Activated CD4-positive, alpha-beta memory T cell treated with anti-CD3 and anti-CD28 coated beads for 36 hours (primary cell): ENCODE measurements at regions not wholly inside any gene's neighbourhood (a gene's known extent, or its start where the extent isn't known, plus 50 kb on each side); places are given as distances from the start of the nearest gene placed in this dataset.

Experiments used
- CTCF ChIA-PET: fragments of 350-600 bp; sonication (Branson Sonifier 250); formaldehyde crosslinking; loops from one replicate; lab custom pipeline; 2021; ENCODE audit warnings: antibody characterized with exemption, inconsistent platforms; lab: Charles Lee
- POLR2A ChIA-PET: fragments of 350-600 bp; sonication (Branson Sonifier 250); formaldehyde crosslinking; loops from one replicate; lab custom pipeline; 2021; ENCODE audit warnings: antibody characterized with exemption; lab: Charles Lee
- DNase-seq: peaks from one replicate; pipeline ENCODE4 v3.0.0-alpha.2; 2020
- H3K27ac Mint-ChIP-seq: one replicate; pipeline ENCODE4 v1.8.0; 2021; ENCODE audit warnings: mixed read lengths
- H3K27me3 Mint-ChIP-seq: one replicate; pipeline ENCODE4 v1.8.0; 2021; ENCODE audit warnings: mixed read lengths
- H3K36me3 Mint-ChIP-seq: one replicate; pipeline ENCODE4 v1.8.0; 2021; ENCODE audit warnings: mixed read lengths
- H3K4me1 Mint-ChIP-seq: one replicate; pipeline ENCODE4 v1.8.0; 2021; ENCODE audit warnings: low read depth, mixed read lengths
- H3K4me3 Mint-ChIP-seq: one replicate; pipeline ENCODE4 v1.8.0; 2021; ENCODE audit warnings: mild to moderate bottlenecking, mixed read lengths
- H3K9me3 Mint-ChIP-seq: one replicate; pipeline ENCODE4 v1.8.0; 2021; ENCODE audit warnings: mixed read lengths
- intact Hi-C: fragments of 100-400 bp; cut with micrococcal nuclease; formaldehyde crosslinking; loops from one replicate; pipeline ENCODE4 v1.15.1; 2023

- CTCF ChIA-PET: no interaction called here
- intact Hi-C loops: no loop called here
- Mint-ChIP-seq H3K9me3 (no peaks in the 10 kb centered on the region), H3K27ac (no peak overlapping the region), H3K27me3 (no peaks in the 10 kb centered on the region), H3K36me3 (no peaks in the 10 kb centered on the region), H3K4me3 (no peak overlapping the region), H3K4me1 (no peaks in the 10 kb centered on the region)
- POLR2A ChIA-PET: no interaction called here
- no peak for DNase-seq
Observed at GRCh38 chr18:44502221-44502620, 178.5 kb upstream of the SETBP1 start.

- H3K27me3 Mint-ChIP-seq: no peaks in the 10 kb centered on the region
- H3K27ac Mint-ChIP-seq: no peak overlapping the region
- no peaks in the 10 kb centered on the region for H3K9me3 Mint-ChIP-seq
- H3K4me3 Mint-ChIP-seq: no peak overlapping the region
- no peaks in the 10 kb centered on the region for H3K36me3 Mint-ChIP-seq
- intact Hi-C loops: no loop called here
- no peak for DNase-seq
- CTCF ChIA-PET: no interaction called here
- H3K4me1 Mint-ChIP-seq: no peaks in the 10 kb centered on the region
- POLR2A ChIA-PET: no interaction called here
Observed at GRCh38 chr18:44502790-44503189, 177.9 kb upstream of the SETBP1 start.

GRCh38 chr18:44503854-44504253 lies 176.8 kb upstream of the SETBP1 start:
- H3K36me3 Mint-ChIP-seq: no peaks in the 10 kb centered on the region
- H3K9me3 Mint-ChIP-seq: no peaks in the 10 kb centered on the region
- H3K27me3 Mint-ChIP-seq: no peaks in the 10 kb centered on the region
- no peaks in the 10 kb centered on the region for H3K4me1 Mint-ChIP-seq
- no peak for DNase-seq
- no peak overlapping the region for H3K4me3 Mint-ChIP-seq
- CTCF ChIA-PET: no interaction called here
- intact Hi-C loops: no loop called here
- POLR2A ChIA-PET: no interaction called here
- no peak overlapping the region for H3K27ac Mint-ChIP-seq

GRCh38 chr18:44507729-44508325 lies 172.9 kb upstream of the SETBP1 start:
- no peaks in the 10 kb centered on the region for H3K4me1 Mint-ChIP-seq
- CTCF ChIA-PET: no interaction called here
- POLR2A ChIA-PET: no interaction called here
- H3K9me3 Mint-ChIP-seq: no peaks in the 10 kb centered on the region
- intact Hi-C loops: no loop called here
- H3K36me3 Mint-ChIP-seq: no peaks in the 10 kb centered on the region
- no peak overlapping the region for H3K4me3 Mint-ChIP-seq
- no peak overlapping the region for H3K27ac Mint-ChIP-seq
- H3K27me3 Mint-ChIP-seq: no peaks in the 10 kb centered on the region
- no peak for DNase-seq

- no peaks in the 10 kb centered on the region for H3K36me3 Mint-ChIP-seq
- no peaks in the 10 kb centered on the region for H3K27me3 Mint-ChIP-seq
- intact Hi-C loops: no loop called here
- ChIA-PET CTCF (no interaction called here), POLR2A (no interaction called here)
- no peaks in the 10 kb centered on the region for H3K4me1 Mint-ChIP-seq
- no peak overlapping the region for H3K4me3 Mint-ChIP-seq
- DNase-seq: no peak
- H3K9me3 Mint-ChIP-seq: no peaks in the 10 kb centered on the region
- H3K27ac Mint-ChIP-seq: no peak overlapping the region
Observed at GRCh38 chr18:44508474-44508873, 172.2 kb upstream of the SETBP1 start.

- no peak overlapping the region for H3K4me3 Mint-ChIP-seq
- ChIA-PET CTCF (no interaction called here), POLR2A (no interaction called here)
- intact Hi-C loops: no loop called here
- H3K9me3 Mint-ChIP-seq: no peaks in the 10 kb centered on the region
- H3K36me3 Mint-ChIP-seq: no peaks in the 10 kb centered on the region
- H3K27me3 Mint-ChIP-seq: no peaks in the 10 kb centered on the region
- H3K27ac Mint-ChIP-seq: no peak overlapping the region
- H3K4me1 Mint-ChIP-seq: no peaks in the 10 kb centered on the region
- no peak for DNase-seq
Observed at GRCh38 chr18:44509048-44509447, 171.6 kb upstream of the SETBP1 start.

GRCh38 chr18:44510390-44510789 lies 170.3 kb upstream of the SETBP1 start:
- Mint-ChIP-seq H3K9me3 (no peaks in the 10 kb centered on the region), H3K27me3 (no peaks in the 10 kb centered on the region), H3K4me3 (no peak overlapping the region), H3K36me3 (no peaks in the 10 kb centered on the region), H3K27ac (no peak overlapping the region), H3K4me1 (no peaks in the 10 kb centered on the region)
- intact Hi-C loops: no loop called here
- ChIA-PET POLR2A (no interaction called here), CTCF (no interaction called here)
- DNase-seq: no peak

GRCh38 chr18:44513233-44513632 lies 167.5 kb upstream of the SETBP1 start:
- Mint-ChIP-seq H3K36me3 (no peaks in the 10 kb centered on the region), H3K9me3 (no peaks in the 10 kb centered on the region), H3K4me1 (no peaks in the 10 kb centered on the region), H3K27ac (no peak overlapping the region), H3K4me3 (no peak overlapping the region), H3K27me3 (no peaks in the 10 kb centered on the region)
- no peak for DNase-seq
- POLR2A ChIA-PET: no interaction called here
- CTCF ChIA-PET: no interaction called here
- intact Hi-C loops: no loop called here

- Mint-ChIP-seq H3K4me1 (no peaks in the 10 kb centered on the region), H3K36me3 (no peaks in the 10 kb centered on the region), H3K9me3 (no peaks in the 10 kb centered on the region), H3K27ac (no peak overlapping the region), H3K4me3 (no peak overlapping the region), H3K27me3 (no peaks in the 10 kb centered on the region)
- no peak for DNase-seq
- intact Hi-C loops: no loop called here
- ChIA-PET CTCF (no interaction called here), POLR2A (no interaction called here)
Observed at GRCh38 chr18:44514106-44514505, 166.6 kb upstream of the SETBP1 start.

GRCh38 chr18:44514766-44515165 lies 165.9 kb upstream of the SETBP1 start:
- no peaks in the 10 kb centered on the region for H3K9me3 Mint-ChIP-seq
- CTCF ChIA-PET: no interaction called here
- H3K4me3 Mint-ChIP-seq: no peak overlapping the region
- no peak overlapping the region for H3K27ac Mint-ChIP-seq
- DNase-seq: no peak
- no peaks in the 10 kb centered on the region for H3K4me1 Mint-ChIP-seq
- no peaks in the 10 kb centered on the region for H3K27me3 Mint-ChIP-seq
- POLR2A ChIA-PET: no interaction called here
- H3K36me3 Mint-ChIP-seq: no peaks in the 10 kb centered on the region
- intact Hi-C loops: no loop called here

GRCh38 chr18:44516450-44516849 lies 164.2 kb upstream of the SETBP1 start:
- Mint-ChIP-seq H3K4me3 (no peak overlapping the region), H3K9me3 (no peaks in the 10 kb centered on the region), H3K36me3 (no peaks in the 10 kb centered on the region), H3K27ac (no peak overlapping the region), H3K27me3 (no peaks in the 10 kb centered on the region), H3K4me1 (no peaks in the 10 kb centered on the region)
- POLR2A ChIA-PET: no interaction called here
- DNase-seq: no peak
- intact Hi-C loops: no loop called here
- CTCF ChIA-PET: no interaction called here

- intact Hi-C loops: no loop called here
- no peaks in the 10 kb centered on the region for H3K36me3 Mint-ChIP-seq
- no peak for DNase-seq
- ChIA-PET CTCF (no interaction called here), POLR2A (no interaction called here)
- H3K4me1 Mint-ChIP-seq: no peaks in the 10 kb centered on the region
- no peak overlapping the region for H3K27ac Mint-ChIP-seq
- no peaks in the 10 kb centered on the region for H3K9me3 Mint-ChIP-seq
- H3K27me3 Mint-ChIP-seq: no peaks in the 10 kb centered on the region
- no peak overlapping the region for H3K4me3 Mint-ChIP-seq
Observed at GRCh38 chr18:44517136-44517535, 163.6 kb upstream of the SETBP1 start.

- Mint-ChIP-seq H3K4me1 (no peaks in the 10 kb centered on the region), H3K36me3 (no peaks in the 10 kb centered on the region), H3K27ac (no peak overlapping the region), H3K27me3 (no peaks in the 10 kb centered on the region), H3K9me3 (no peaks in the 10 kb centered on the region), H3K4me3 (no peak overlapping the region)
- DNase-seq: no peak
- ChIA-PET CTCF (no interaction called here), POLR2A (no interaction called here)
- intact Hi-C loops: no loop called here
Observed at GRCh38 chr18:44518091-44518615, 162.5 kb upstream of the SETBP1 start.
